ENCODE measurements at regions not wholly inside any gene's neighbourhood (a gene's known extent, or its start where the extent isn't known, plus 50 kb on each side); places are given as distances from the start of the nearest gene placed in this dataset.

- no peak for DNase-seq
These were observed 1829.0 kb upstream of the PCDH7 start for GRCh38 chr4:28890949-28891775.

DNA sequence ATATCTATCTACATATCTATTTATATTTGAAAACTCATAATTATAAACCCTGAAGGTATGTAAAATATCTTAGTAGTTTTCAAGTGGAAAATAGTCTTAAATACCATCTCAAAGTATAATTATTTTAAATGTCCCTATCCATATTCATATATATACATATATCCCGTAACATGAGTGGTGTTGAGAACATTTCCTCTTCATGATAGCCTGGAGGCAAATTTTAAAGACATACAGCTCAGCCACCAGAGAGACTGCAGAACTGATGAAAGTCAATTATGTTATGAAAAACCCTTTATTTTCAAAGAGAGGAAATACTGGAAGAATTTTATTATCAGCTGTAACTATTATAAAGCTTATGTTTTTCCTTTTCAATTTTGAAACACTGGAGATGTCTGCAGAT is 1806.7 kb upstream of the PCDH7 start:
- DNase-seq, result no peak

DNA sequence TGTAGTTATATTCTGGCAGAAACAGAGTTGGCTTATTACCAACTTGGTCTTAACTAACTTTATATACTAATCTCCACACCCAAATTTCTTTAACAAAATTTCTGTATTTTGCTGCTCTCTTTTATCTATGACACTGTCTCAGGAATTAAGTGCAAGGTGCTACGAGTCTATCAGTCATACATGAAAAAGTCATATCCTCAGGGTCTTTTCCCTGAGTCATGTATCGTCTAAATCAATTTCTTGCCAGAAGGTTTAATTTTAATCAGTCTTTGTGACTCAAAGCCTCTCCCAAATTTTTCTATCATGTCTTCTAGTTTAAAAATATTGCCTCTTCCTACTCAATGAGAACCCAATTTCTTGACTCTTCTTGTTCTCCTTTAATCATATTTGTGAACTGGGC is 1803.6 kb upstream of the PCDH7 start:
- DNase-seq, result no peak

DNA sequence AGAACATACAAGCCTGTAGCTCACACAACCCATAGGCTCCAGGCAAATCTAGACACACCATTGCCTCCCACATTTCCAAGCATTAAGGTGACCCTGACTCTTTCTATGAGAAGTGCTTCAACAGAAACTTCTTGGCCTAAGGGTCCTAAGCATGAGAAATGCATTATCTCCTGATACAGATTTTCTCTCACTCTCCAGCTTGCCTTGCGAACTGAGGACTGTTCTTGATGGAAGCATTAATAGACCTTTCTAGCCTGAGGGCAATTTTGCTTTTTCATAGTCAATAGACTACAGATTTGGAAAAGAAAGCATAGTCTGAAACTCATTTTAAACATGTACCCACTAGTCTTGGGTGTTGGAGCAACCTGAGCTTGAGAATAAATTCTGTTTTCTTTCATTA is 1801.3 kb upstream of the PCDH7 start:
- DNase-seq, result no peak

- DNase-seq, result no peak
These were observed 1798.3 kb upstream of the PCDH7 start for GRCh38 chr4:28921886-28922285.

- no peak for DNase-seq
These were observed 1794.0 kb upstream of the PCDH7 start for GRCh38 chr4:28926156-28926555.

- no peak for DNase-seq
These were observed 1777.5 kb upstream of the PCDH7 start for GRCh38 chr4:28942631-28943030.

DNA sequence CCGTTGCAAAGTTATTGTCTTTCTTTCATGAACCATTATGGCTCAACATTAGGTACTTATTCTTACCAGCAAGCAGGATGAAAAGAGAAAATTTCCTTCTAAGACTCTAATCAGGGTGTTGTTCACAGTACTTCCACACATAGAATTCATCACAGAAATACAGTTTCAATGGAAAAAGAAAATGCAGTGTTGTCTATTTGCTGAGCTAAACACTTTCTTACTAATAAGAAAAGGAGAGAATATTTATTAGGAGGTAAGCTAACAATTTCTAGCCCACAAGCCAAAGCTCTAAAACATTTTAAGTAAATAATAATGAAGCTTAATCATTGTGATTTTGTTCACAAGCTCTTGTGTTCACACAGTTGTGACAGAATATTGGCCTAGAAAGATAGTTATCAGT is 1772.8 kb upstream of the PCDH7 start:
- DNase-seq, result no peak

GRCh38 chr4:28948501-28948900 is 1771.7 kb upstream of the PCDH7 start:
- DNase-seq, result no peak

GRCh38 chr4:28966982-28967381 is 1753.2 kb upstream of the PCDH7 start:
- DNase-seq, result peak; percentile 35

DNA sequence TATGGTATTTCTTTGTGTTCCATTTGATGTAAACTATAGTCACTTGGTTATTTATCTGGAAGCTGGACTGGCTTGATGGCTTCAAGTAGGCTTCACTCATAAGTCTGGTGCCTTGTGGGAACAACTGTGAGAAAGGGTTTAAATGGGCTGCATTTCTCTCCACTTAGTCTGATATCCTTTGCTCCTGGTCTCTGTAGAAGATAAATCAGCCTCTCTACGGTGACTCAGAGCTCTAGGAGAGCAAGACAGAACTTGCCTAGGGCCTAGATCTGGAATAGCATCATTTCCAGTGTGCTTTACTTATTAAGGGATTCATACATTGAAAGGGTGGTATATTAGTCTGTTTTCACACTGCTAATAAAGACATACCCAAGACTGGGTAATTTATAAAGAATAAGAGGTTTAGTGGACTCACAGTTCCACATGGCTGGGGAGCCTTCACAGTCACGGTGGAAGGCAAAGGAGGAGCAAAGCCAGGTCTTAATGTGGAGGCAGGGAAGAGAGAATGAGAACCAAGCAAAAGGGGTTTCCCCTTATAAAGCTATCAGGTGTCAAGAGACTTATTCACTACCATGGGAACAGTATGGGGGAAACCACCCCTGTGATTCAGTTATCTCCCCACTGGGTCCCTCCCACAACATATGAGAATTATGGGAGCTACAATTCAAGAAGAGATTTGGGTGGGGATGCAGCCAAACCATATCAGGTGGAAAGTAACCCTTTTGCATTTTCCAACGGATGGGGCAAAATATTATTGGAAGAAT is 1746.4 kb upstream of the PCDH7 start:
- DNase-seq, result peak; percentile 3

DNA sequence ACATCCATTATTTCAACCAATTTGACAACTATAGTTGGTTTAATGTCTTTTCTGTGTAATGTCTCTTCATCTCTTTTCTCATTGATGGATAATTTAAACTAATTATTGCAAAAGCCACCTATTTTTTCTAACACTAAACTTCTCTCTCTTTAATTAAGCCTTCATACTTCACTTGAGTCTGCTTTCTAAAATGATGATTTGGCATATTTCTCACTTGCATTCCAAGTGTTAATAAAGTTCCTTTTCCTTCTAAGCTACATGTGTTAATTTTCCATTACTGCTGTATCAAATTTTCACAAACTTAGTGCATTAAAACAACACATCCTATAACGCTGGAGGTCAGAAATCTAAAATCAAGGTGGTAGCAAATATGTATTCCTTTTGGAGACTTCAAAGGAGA is 1743.8 kb upstream of the PCDH7 start:
- no peak for DNase-seq

DNA sequence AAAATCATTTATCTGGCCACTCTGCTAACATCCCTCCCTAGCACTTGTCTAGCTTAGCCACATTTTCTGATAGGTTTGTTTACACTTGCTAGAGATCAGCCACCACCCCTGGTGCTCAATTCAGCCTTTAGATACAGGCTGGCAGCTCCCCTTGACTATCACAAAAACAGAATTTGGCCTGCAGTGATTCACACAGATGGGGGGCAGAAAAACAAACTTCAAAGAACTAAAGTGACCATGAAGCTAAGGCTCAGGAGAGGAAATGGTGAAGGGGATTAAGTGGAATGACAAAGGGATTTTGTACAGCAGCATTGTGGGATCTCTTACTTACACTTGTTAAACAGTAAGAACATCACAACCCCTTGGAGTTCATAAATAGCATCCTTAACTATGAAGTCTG is 1718.0 kb upstream of the PCDH7 start:
- no peak for DNase-seq

DNA sequence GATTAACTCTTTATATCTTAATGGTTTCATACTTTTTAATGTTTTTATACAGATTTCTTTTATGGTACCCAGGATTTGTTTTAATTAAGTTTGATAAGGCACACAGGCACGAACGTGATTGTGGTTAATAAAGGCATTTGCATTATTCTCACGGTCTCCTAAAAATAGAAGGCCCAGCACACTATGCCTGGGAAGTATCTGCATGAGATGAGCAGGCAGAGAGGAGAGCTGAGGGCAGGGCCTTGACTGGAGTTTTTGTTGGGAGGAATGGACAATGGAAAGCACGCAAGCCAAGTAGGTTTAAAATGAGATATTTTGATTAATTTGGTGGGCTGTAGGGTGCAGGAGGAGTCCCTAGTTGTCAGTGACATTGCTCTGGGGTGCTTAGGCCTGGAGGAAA is 1714.3 kb upstream of the PCDH7 start:
- DNase-seq, result no peak

DNA sequence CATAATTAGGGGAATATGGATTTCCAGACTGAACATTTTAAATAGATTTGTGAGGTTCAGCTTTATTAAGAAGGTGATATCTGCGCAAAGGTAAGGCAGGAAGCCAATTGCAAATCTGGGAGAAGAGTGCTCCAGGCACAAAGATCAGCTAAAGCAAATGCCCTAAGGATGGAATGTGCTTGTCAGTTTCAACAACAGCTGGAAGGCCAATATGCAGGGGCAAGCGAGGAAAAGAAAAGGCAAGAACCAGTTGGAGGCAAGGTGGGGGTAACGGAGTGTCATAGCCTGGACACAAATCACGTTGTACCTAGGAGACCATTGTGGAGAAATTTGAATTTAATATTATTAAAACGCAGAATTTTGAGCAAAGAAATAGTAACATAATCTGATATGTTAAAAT is 1710.3 kb upstream of the PCDH7 start:
- no peak for DNase-seq

DNA sequence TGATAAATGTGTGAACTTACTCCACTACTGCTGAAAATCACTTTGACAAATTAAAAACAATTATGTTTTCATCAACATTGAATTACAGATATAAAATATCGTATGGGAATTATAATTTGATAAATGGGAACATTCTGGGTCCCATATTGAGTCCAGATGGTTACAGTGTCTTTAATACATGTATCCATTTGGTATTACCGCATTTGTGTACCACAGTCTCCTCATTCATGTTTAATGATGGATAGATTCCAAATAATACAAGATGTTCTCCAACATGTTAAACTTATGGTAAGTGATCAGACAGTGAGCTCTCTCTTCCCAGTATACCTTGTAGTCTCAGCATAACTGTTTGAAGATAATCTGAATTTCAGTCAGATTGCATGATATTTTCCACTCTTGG is 1706.8 kb upstream of the PCDH7 start:
- no peak for DNase-seq

DNA sequence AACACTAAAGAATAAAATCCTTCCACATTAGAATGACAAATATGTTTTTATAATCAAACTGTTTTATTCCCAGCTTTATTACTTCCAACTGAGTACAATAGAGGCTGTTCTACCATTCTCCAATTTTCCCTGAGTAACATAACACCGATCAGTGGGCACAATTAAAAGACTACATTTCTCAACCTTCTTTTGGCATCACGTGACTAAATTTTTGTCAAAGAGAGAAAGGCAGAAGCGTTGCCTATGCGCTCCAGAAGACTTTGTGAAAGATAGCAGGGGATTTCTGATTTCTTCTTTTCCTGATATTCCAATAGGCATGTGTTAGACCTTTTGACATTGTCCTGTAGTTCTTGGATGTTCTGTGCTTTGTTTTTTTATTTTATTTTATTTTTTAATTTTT is 1705.6 kb upstream of the PCDH7 start:
- DNase-seq, result no peak

DNA sequence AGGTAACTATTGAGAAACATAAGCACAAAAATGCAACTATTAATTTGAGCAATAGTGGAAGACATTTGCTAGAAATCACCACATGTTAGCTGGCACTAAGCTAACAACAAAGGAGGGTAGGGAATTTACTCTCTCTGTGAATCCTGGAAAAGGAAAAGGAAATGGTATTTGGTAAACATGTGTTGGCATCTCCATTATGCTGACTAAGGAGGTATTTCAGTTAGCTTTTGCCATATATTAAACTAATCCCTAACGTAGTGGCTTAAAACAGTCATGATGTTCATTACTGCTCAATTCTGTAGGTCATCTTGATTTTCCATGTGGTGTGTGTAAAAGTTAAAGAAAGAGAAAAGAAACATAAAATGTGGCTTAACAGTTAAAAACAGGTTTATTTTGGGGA is 1686.5 kb upstream of the PCDH7 start:
- no peak for DNase-seq

DNA sequence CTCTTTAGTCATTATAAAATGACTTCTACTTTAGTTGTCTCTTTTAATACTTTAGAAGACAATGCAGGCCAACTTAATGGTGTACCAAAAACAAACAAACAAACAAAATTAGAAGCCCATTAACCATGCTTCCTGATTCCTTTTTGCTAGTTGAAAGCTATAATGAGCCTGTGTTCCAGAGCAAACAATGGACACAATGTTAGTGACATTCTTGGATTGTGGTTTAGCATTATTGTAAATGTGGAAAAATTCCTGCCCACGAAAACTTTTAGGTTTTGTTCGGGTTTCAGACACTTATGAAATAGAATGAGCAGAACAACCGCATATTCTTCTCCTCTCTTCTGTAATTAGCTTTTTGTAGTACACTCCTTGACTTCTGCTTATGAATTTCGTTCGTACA is 1682.7 kb upstream of the PCDH7 start:
- no peak for DNase-seq

DNA sequence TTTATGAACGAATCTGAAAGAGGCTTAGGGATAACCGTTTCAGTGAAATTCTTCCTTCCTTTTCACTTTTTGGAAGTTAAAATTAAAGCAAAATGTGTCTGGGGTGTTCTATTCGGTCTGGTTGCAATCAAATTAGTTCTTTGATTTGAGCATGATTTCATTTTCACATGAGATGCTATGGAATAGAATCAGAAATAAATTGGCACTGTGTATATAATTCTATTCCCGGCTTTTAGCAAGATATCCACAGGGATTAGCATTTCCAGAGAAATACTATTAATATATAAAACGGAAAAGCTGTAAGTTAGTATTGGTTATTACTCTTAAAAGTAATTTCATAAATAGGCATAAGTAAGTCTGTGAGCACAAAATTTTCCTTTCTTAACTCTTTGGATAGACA is 1676.8 kb upstream of the PCDH7 start:
- DNase-seq, result no peak

DNA sequence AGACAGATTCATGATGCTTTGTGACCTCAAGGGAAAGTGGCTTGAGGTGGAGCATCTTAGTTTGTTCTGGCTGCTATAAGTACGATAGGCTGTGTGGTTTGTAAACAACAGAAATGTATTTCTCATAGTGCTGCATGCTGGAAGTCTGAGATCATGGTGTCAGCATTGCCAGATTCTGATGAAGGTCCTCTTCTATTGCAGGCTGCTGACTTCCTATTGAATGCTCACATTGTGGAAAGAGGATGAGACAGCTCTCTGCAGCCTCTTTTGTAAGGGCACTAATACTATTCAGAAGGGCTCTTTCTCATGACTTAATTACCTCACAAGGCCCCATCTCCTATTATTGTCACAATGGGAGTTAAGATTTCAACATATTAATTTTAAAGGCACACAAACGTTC is 1674.0 kb upstream of the PCDH7 start:
- DNase-seq, result peak; percentile 47

DNA sequence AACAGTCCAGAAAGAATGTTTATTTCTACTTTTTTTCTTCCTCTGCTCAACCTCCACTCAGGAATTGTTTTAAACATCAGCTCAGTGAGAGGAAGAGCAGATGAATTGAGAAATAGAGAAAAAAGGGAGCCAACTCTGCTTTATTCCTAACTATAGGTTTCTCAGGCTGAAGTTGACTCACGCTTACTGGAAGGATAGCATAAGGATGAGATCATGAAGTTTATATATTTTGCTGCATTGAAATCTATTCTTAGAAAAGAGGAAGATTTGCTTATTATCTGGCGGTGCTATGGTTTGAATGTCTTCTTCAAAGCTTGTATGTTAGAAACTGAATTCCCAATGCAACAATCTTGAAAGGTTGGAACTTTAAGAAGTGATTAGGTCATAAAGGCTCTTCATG is 1673.4 kb upstream of the PCDH7 start:
- DNase-seq, result peak; percentile 72

- DNase-seq, result no peak
These were observed 1672.7 kb upstream of the PCDH7 start for GRCh38 chr4:29047341-29048041.

Measured in HCEC 1CT (cell line).